ENCODE measurements at regions not wholly inside any gene's neighbourhood (a gene's known extent, or its start where the extent isn't known, plus 50 kb on each side); places are given as distances from the start of the nearest gene placed in this dataset.

DNA sequence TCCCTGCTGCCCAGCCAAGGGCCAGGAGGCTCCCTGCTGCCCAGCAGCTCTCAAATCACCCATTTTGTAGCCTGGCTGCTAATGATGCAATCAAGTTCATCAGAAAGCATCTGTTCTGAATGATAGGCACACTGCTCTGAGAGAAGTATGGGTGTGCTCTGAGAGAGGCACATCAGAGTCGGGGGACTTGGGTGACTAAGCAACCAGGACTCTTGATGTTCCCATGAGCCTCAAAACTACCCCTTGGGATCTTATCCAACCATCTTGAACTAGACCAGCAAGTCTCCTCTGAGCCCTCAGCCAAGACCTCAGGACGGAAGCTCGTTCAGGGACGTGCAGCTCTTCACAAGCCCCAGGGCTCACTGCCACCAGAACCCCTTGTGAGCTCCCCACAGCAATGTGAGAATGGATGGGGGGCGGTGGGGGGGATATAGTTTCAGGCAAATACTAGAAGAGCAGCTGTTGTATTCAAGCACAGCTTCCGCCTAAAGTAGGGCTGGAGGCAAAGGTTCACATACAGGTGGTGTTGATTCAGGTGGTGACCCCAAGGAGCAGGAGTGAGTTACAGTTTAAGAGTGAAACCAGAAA lies 52.2 kb upstream of the HES1 start:
- peaks cover 3% of the 10 kb centered on the region; the same call in 1 of the 2 replicates for H3K4me1 ChIP-seq (ENCODE audit: insufficient read depth, low read length)
- no peaks in the 10 kb centered on the region for H3K79me2 ChIP-seq (ENCODE audit: insufficient read depth, low read length)
- Mint-ChIP-seq H3K27me3 (ENCODE audit: low read depth) (peaks cover 22% of the 10 kb centered on the region), H3K36me3 (ENCODE audit: insufficient read depth in 1 of 3, low read depth in 3 of 3) (peaks cover 0 to 2% (median 0%) of the 10 kb centered on the region in 3 experiments; a peak in 2 of 7 replicates), H3K4me1 (peaks cover 47 to 55% of the 10 kb centered on the region in 2 experiments), H3K27ac (no peak overlapping the region), H3K4me3 (no peak overlapping the region), H3K9me3 (no peaks in the 10 kb centered on the region)
- H3K23ac ChIP-seq (ENCODE audit: insufficient read length, low read depth, low read length) = no peak overlapping the region
- no peaks in the 10 kb centered on the region for H3K23me2 ChIP-seq (ENCODE audit: insufficient read length, low read depth, low read length, poor library complexity, severe bottlenecking)
- no peak overlapping the region for H2AFZ ChIP-seq (ENCODE audit: low read length)
- no peak overlapping the region for H3K27ac ChIP-seq (ENCODE audit: insufficient read length, low read depth, low read length)
- no peak overlapping the region for H4K8ac ChIP-seq (replicated peaks; ENCODE audit: insufficient read length, low read depth, low read length)
- no peak overlapping the region for H4K91ac ChIP-seq (ENCODE audit: insufficient read length, low read depth, low read length)
- H3K27me3 ChIP-seq (ENCODE audit: insufficient read depth, low read length) = no peaks in the 10 kb centered on the region
- H3K9me3 ChIP-seq (ENCODE audit: control insufficient read depth, low read depth, low read length) = no peaks in the 10 kb centered on the region
- H4K5ac ChIP-seq (ENCODE audit: insufficient read length, low read depth, low read length) = no peak overlapping the region
- H3K9ac ChIP-seq (ENCODE audit: extremely low read depth, insufficient read length, low read length) = no peak overlapping the region
- no peak overlapping the region for H2BK5ac ChIP-seq (ENCODE audit: insufficient read length, low read length)
- WGBS (ENCODE audit: extremely low coverage, insufficient read length, low lambda C conversion rate) = no CpG with 5 or more reads among the region's 6 CpGs
- H2BK15ac ChIP-seq (ENCODE audit: low read depth, low read length) = no peak overlapping the region
- H3K14ac ChIP-seq (ENCODE audit: insufficient read depth, low read length) = no peak overlapping the region
- no peak overlapping the region for H2BK20ac ChIP-seq (ENCODE audit: low read depth, low read length, poor library complexity, severe bottlenecking)
- no peak overlapping the region for H3K18ac ChIP-seq (ENCODE audit: insufficient read length, low read depth, low read length)
- no peak overlapping the region for H3T11ph ChIP-seq (ENCODE audit: low read length)
- no peak for DNase-seq
- H2BK12ac ChIP-seq (ENCODE audit: insufficient read length, low read depth, low read length) = no peak overlapping the region
- no peak overlapping the region for H3K4me2 ChIP-seq (ENCODE audit: insufficient read depth, insufficient read length, low read length)
- H4K20me1 ChIP-seq (ENCODE audit: control insufficient read depth, insufficient read depth, insufficient read length) = no peaks in the 10 kb centered on the region
- H3K4ac ChIP-seq (ENCODE audit: low read depth, low read length) = no peak overlapping the region
- TF ChIP-seq, protein P1, sequence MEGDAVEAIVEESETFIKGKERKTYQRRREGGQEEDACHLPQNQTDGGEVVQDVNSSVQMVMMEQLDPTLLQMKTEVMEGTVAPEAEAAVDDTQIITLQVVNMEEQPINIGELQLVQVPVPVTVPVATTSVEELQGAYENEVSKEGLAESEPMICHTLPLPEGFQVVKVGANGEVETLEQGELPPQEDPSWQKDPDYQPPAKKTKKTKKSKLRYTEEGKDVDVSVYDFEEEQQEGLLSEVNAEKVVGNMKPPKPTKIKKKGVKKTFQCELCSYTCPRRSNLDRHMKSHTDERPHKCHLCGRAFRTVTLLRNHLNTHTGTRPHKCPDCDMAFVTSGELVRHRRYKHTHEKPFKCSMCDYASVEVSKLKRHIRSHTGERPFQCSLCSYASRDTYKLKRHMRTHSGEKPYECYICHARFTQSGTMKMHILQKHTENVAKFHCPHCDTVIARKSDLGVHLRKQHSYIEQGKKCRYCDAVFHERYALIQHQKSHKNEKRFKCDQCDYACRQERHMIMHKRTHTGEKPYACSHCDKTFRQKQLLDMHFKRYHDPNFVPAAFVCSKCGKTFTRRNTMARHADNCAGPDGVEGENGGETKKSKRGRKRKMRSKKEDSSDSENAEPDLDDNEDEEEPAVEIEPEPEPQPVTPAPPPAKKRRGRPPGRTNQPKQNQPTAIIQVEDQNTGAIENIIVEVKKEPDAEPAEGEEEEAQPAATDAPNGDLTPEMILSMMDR (conservative IDR thresholded peaks at IDR 0.05) = no peak
- no peaks in the 10 kb centered on the region for H3K79me1 ChIP-seq (ENCODE audit: insufficient read depth, low read depth, low read length, poor library complexity, severe bottlenecking)
- no peak overlapping the region for H3K56ac ChIP-seq (ENCODE audit: insufficient read length, low read depth, low read length)
- no peak overlapping the region for H2AK5ac ChIP-seq (ENCODE audit: insufficient read length, low read length)
- H2BK120ac ChIP-seq (ENCODE audit: low read depth, low read length, poor library complexity, severe bottlenecking) = no peak overlapping the region

Data from H9 (cell line).